ENCODE measurements at regions not wholly inside any gene's neighbourhood (a gene's known extent, or its start where the extent isn't known, plus 50 kb on each side); places are given as distances from the start of the nearest gene placed in this dataset.

- no peak for TF ChIP-seq EZH2 (IDR thresholded peaks at IDR 0.05; ENCODE audit: borderline replicate concordance, insufficient read depth, low read depth, low read length, poor library complexity, severe bottlenecking)
- no peak for TF ChIP-seq CTCF (IDR thresholded peaks at IDR 0.05)
Measured at GRCh38 chr2:133927894-133928293, 326.0 kb upstream of the MGAT5 start.
